Midbrain (tissue), 1 donor: ENCODE measurements at regions not wholly inside any gene's neighbourhood (a gene's known extent, or its start where the extent isn't known, plus 50 kb on each side); places are given as distances from the start of the nearest gene placed in this dataset.
"Not testable (repeated sequence)": the region's sequence is repeated elsewhere in the genome, so short reads cannot be mapped to it uniquely, and the experiment has no call there.

ENCODE experiments used
- DNase-seq: peaks from one replicate; lab custom pipeline; 2025; lab: John Stamatoyannopoulos, UW

GRCh38 chrX:13383907-13384306 lies 64.1 kb upstream of the ATXN3L start:
- no peak for DNase-seq

DNA sequence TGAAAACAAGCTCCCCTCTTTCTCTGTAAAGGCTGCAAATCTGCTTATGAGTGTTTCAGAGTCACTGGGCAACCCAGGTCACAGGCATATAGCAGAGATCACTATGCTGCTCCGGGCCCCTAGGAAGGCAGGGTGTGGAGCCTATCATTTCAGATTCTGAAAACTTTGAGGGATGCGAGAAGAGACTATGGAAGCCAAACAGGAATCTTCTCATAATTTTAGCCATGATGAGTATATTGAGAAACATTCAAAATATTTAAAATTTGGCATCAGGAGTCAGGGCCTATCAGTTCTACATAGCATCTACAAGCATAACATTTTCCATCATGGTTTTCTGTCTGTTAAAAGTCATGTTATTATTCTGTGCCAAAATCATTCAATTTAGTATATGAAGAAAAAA lies 61.7 kb upstream of the ATXN3L start:
- no peak for DNase-seq

GRCh38 chrX:13380211-13380610 lies 60.4 kb upstream of the ATXN3L start:
- DNase-seq = no peak

DNA sequence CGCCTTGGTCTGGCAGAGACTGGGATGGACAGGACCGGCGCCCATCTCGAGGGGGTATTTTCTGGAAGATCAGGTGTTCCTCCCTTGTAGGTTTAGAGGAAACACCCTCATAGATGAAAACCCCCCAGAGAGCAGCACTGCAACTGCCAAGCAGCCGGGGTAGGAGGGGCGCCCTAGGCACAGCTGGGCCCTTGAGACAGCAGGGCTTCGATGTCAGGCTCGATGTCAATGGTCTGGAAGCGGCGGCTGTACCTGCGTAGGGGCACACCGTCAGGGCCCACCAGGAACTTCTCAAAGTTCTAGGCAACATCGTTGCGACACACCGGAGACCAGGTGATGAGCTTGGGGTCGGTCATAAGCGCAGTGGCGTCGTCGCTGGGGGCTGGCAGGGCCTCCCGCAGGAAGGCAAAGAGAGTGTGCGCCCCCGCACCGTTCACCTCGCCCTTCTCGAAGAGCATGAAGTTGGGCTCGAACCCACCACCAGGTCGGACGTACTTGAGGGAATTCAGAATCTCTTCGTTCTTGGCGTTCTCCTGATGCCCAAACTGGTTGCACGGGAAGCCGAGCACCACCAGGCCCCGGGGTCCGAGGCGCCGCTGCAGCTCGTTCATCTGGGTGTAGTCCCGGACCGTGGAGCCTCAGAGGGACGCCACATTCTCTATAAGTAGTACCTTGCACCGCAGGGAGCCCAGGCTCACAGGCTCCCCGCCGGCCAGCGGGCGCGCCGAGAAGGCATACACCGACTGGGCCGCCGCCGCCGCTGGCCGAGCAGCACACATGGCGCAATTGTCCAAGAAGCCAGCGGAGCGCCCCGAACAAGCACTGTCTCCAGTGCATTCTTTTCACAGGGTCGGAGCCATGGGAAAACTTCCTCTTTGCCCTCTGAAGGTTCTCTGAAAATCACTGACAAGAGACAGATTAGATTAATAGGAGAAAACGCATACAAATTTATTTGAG lies 59.0 kb upstream of the ATXN3L start:
- not testable (repeated sequence) for DNase-seq

GRCh38 chrX:13377550-13377934 lies 57.7 kb upstream of the ATXN3L start:
- no peak for DNase-seq

GRCh38 chrX:13376857-13377549 lies 57.1 kb upstream of the ATXN3L start:
- no peak for DNase-seq

DNA sequence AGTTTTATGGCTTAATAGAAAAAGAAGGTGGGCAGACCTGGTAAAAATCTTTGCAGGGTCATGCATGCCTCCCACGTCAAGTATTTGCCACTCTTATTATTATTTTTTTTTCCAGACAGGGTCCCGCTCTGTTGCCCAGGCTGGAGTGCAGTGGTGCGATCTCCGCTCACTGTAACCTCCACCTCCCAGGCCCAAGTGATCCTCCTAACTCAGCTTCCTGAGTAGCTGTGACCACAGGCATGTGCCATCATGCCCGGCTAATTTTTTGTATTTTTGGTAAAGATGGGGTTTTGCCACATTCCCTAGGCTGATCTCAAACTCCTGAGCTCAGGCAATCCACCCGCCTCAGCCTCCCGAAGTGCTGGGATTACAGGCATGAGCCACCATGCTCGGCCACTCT lies 55.7 kb upstream of the ATXN3L start:
- not testable (repeated sequence) for DNase-seq

DNA sequence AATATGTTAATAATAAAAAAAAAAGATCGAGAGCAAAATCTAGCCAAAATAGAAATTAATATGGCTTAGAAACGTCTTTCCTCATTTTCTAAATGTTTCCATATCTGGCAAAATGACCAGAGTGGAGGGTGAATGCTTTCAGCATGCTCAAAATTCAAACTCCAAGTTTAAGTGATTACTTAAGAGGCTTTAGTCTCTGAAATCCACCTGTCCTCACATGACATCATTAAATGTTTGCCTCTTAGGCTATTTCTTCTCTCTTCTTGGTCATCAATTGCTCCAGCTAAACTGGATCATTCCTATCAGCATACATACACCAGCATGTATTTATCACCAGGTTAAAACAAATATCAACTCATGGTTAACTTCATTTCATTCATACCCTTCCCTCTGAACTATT lies 54.5 kb upstream of the ATXN3L start:
- DNase-seq = no peak

- no peak for DNase-seq
These were observed 53.8 kb upstream of the ATXN3L start for GRCh38 chrX:13373431-13374187.

- no peak for DNase-seq
These were observed 53.2 kb upstream of the ATXN3L start for GRCh38 chrX:13373027-13373426.

- no peak for DNase-seq
These were observed 52.5 kb upstream of the ATXN3L start for GRCh38 chrX:13372203-13372980.

DNA sequence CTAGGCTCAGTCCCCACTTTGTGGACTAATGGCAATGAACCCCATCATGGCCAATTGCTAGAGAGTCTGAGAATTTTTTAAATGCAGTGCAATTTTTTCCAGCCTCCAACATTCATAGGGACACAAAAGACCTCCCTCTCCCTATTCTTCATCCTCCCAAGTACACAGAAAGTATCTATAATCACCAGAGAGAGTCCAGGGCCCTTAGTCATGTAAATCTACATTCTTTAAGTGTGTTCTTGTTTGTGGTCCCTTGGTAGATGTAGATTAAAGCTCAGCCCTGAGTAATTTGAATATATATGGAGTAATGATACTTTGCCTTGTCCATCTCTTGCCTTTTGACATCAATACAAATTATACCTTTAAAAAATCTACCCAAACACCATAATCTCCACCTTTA lies 51.3 kb upstream of the ATXN3L start:
- no peak for DNase-seq

DNA sequence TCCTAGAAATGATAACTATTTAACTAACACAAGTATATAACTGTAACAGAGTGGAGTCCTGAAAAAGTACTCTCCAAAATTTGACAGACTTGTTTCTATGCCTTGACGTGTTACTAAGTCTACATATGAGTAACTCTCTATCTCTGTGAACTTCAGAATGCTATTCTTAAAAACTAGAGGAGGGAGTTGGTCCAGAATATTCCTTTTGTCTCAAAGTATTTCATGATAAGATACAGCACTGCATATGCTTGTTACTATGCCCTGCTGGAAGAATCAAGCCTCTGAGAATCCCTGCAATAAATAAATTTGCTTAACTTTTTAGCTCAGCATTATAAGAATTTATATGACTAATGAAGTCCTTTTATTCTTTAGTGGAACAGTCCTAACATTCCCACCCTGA lies 50.9 kb upstream of the ATXN3L start:
- no peak for DNase-seq
